Testis (tissue), 2 donors: ENCODE measurements at regions not wholly inside any gene's neighbourhood (a gene's known extent, or its start where the extent isn't known, plus 50 kb on each side); places are given as distances from the start of the nearest gene placed in this dataset.

Experiments used
- DNase-seq: peaks from one replicate; pipeline ENCODE4 v3.0.0-alpha.2; 2019
- H3K27ac ChIP-seq, 2 donors: fragments of 200-600 bp; sonication (generic); one replicate each; pipeline ENCODE4 v1.5.1; 2019
- H3K27me3 ChIP-seq: fragments of 200-600 bp; sonication (generic); one replicate; pipeline ENCODE4 v1.5.1; 2019
- H3K36me3 ChIP-seq: fragments of 200-600 bp; sonication (generic); one replicate; pipeline ENCODE4 v1.5.1; 2017; ENCODE audit warnings: low read depth; ENCODE audit errors: missing control alignments
- H3K4me1 ChIP-seq: fragments of 200-600 bp; sonication (generic); one replicate; pipeline ENCODE4 v1.5.1; 2019
- H3K4me3 ChIP-seq, 2 donors: fragments of 200-600 bp; sonication (generic); one replicate each; pipeline ENCODE4 v1.5.1; 2017 to 2019
- H3K9me3 ChIP-seq: fragments of 200-600 bp; sonication (generic); one replicate; pipeline ENCODE4 v1.5.1; 2017
- CTCF ChIP-seq, 3 experiments: fragments of 450-650 bp in 2 of 3; fragments of 200-600 bp in 1 of 3; sonication (generic) in 1 of 3; IDR thresholded peaks; one replicate each; pipeline ENCODE4 v1.5.1; 2016 to 2019; ENCODE audit warnings: antibody characterized with exemption in 3 of 3, mild to moderate bottlenecking in 2 of 3, moderate library complexity in 1 of 3
- POLR2A ChIP-seq: fragments of 450-650 bp; IDR thresholded peaks from one replicate; pipeline ENCODE4 v1.6.1; 2017; ENCODE audit warnings: antibody characterized with exemption, mild to moderate bottlenecking, moderate library complexity
- WGBS, 2 donors: methylation state at CpG; one replicate each; pipeline ENCODE4 v1.1.5; 2018; 5-methylcytosine and 5-hydroxymethylcytosine counted together
- intact Hi-C: fragments of 100-400 bp; cut with DNase I; formaldehyde crosslinking; loops from one replicate; pipeline ENCODE4 v1.15.1; 2023; ENCODE audit warnings: low total_unique reads

- 75 to 78% methylated on average over 8 to 11 of the region's 11 CpGs for WGBS, 2 donors
- H3K27ac ChIP-seq = no peak overlapping the region
- H3K9me3 ChIP-seq = no peaks in the 10 kb centered on the region
- H3K4me3 ChIP-seq = no peak overlapping the region
- H3K36me3 ChIP-seq = no peaks in the 10 kb centered on the region
- no peak for DNase-seq
- no peaks in the 10 kb centered on the region for H3K27me3 ChIP-seq
- TF ChIP-seq CTCF (IDR thresholded peaks at IDR 0.05) = no peak
- intact Hi-C loops = no loop called here
- no peaks in the 10 kb centered on the region for H3K4me1 ChIP-seq
Measured at GRCh38 chrX:140298960-140299825, 205.7 kb downstream of the SOX3 start.

- Histone ChIP-seq H3K27me3 (no peaks in the 10 kb centered on the region), H3K4me3 (no peak overlapping the region), H3K4me1 (no peaks in the 10 kb centered on the region), H3K9me3 (no peaks in the 10 kb centered on the region), H3K27ac (no peak overlapping the region), H3K36me3 (no peaks in the 10 kb centered on the region)
- DNase-seq = no peak
- 85 to 91% methylated on average over 1 of the region's 1 CpG for WGBS, 2 donors
- intact Hi-C loops = no loop called here
- TF ChIP-seq CTCF (IDR thresholded peaks at IDR 0.05) (no peak), POLR2A (no peak)
Measured at GRCh38 chrX:140297273-140297672, 207.6 kb downstream of the SOX3 start.

GRCh38 chrX:140292961-140293360 is 211.9 kb downstream of the SOX3 start:
- intact Hi-C loops = no loop called here
- WGBS, 2 donors = 29 to 38% methylated on average over 1 of the region's 1 CpG
- no peaks in the 10 kb centered on the region for H3K27me3 ChIP-seq

GRCh38 chrX:140292188-140292587 is 212.7 kb downstream of the SOX3 start:
- Histone ChIP-seq H3K4me3 (no peak overlapping the region), H3K4me1 (no peaks in the 10 kb centered on the region), H3K36me3 (no peaks in the 10 kb centered on the region), H3K9me3 (no peaks in the 10 kb centered on the region), H3K27me3 (no peaks in the 10 kb centered on the region), H3K27ac (no peak overlapping the region)
- TF ChIP-seq CTCF (IDR thresholded peaks at IDR 0.05) (no peak), POLR2A (no peak)
- DNase-seq = no peak
- 61 to 63% methylated on average over 1 to 2 of the region's 2 CpGs for WGBS, 2 donors
- intact Hi-C loops = no loop called here

More at GRCh38 chrX:140292961-140293360, 211.9 kb downstream of the SOX3 start:
- no peak overlapping the region for H3K27ac ChIP-seq
- H3K9me3 ChIP-seq = no peaks in the 10 kb centered on the region
- H3K4me3 ChIP-seq = no peak overlapping the region
- no peak for DNase-seq
- TF ChIP-seq POLR2A = no peak
- no peaks in the 10 kb centered on the region for H3K4me1 ChIP-seq
- H3K36me3 ChIP-seq = no peaks in the 10 kb centered on the region

GRCh38 chrX:140274811-140275525 is 229.9 kb downstream of the SOX3 start:
- H3K27me3 ChIP-seq = no peaks in the 10 kb centered on the region
- WGBS, 2 donors = 50 to 63% methylated on average over 3 of the region's 3 CpGs
- intact Hi-C loops = no loop called here
- H3K9me3 ChIP-seq = no peaks in the 10 kb centered on the region
- TF ChIP-seq POLR2A = no peak
- no peak for TF ChIP-seq CTCF (IDR thresholded peaks at IDR 0.05)
- no peaks in the 10 kb centered on the region for H3K36me3 ChIP-seq
- H3K4me1 ChIP-seq = no peaks in the 10 kb centered on the region
- H3K4me3 ChIP-seq = no peak overlapping the region
- no peak overlapping the region for H3K27ac ChIP-seq
- no peak for DNase-seq
